Liver (tissue), 8 donors: ENCODE measurements at regions not wholly inside any gene's neighbourhood (a gene's known extent, or its start where the extent isn't known, plus 50 kb on each side); places are given as distances from the start of the nearest gene placed in this dataset.
A peak's percentile ranks its signal among the peaks of the same experiment; 100 is the strongest.

Experiments used
- DNase-seq: peaks from one replicate; pipeline ENCODE4 v3.0.0-alpha.2; 2017; ENCODE audit warnings: low spot score
- H3K27ac ChIP-seq, 2 donors: one replicate each; pipeline ENCODE4 v1.7.0; 2013; ENCODE audit warnings: inconsistent platforms in 2 of 2, low read length in 2 of 2, control low read depth in 1 of 2, low read depth in 1 of 2, mild to moderate bottlenecking in 1 of 2
- H3K27me3 ChIP-seq, 4 donors: one replicate each; pipeline versions ENCODE4 v1.6.1 to v1.7.0; 2013; ENCODE audit warnings: low read length in 3 of 4, inconsistent platforms in 1 of 4, mild to moderate bottlenecking in 1 of 4, moderate library complexity in 1 of 4; ENCODE audit not compliant: control insufficient read depth in 4 of 4, insufficient read depth in 4 of 4
- H3K36me3 ChIP-seq, 4 donors: one replicate each; pipeline versions ENCODE4 v1.6.1 to v1.7.0; 2013; ENCODE audit warnings: low read length in 3 of 4, mild to moderate bottlenecking in 3 of 4, low read depth in 1 of 4, moderate library complexity in 1 of 4; ENCODE audit not compliant: control insufficient read depth in 4 of 4, insufficient read depth in 3 of 4
- H3K4me1 ChIP-seq, 4 donors: one replicate each; pipeline versions ENCODE4 v1.6.1 to v1.7.0; 2013; ENCODE audit warnings: low read length in 3 of 4, mild to moderate bottlenecking in 3 of 4, moderate library complexity in 1 of 4; ENCODE audit not compliant: control insufficient read depth in 4 of 4, insufficient read depth in 4 of 4
- H3K4me3 ChIP-seq, 3 donors: one replicate each; pipeline versions ENCODE4 v1.6.1 to v1.7.0; 2013; ENCODE audit warnings: low read length in 3 of 3, control low read depth in 1 of 3, low read depth in 1 of 3, mild to moderate bottlenecking in 1 of 3
- H3K9ac ChIP-seq, 2 donors: one replicate each; pipeline ENCODE4 v1.7.0; 2013; ENCODE audit warnings: low read length in 2 of 2, mild to moderate bottlenecking in 2 of 2, moderate library complexity in 2 of 2, control low read depth in 1 of 2, low read depth in 1 of 2
- H3K9me3 ChIP-seq, 4 donors: one replicate each; pipeline versions ENCODE4 v1.6.1 to v1.7.0; 2013; ENCODE audit warnings: low read length in 3 of 4; ENCODE audit not compliant: control insufficient read depth in 4 of 4
- ATF3 ChIP-seq: IDR thresholded peaks from 2 replicates; pipeline ENCODE4 v1.6.1; 2016; ENCODE audit warnings: antibody characterized with exemption
- CTCF ChIP-seq: fragments of 150-350 bp; IDR thresholded peaks from 2 replicates; pipeline ENCODE4 v1.5.1; 2017; ENCODE audit warnings: improper control_type of control experiment, low read depth, low read length; ENCODE audit not compliant: missing input control
- EGR1 ChIP-seq, 2 donors: IDR thresholded peaks; 2 replicates each; pipeline ENCODE4 v1.6.1; 2016 to 2018; ENCODE audit warnings: antibody characterized with exemption in 2 of 2, low read depth in 2 of 2
- FOXA1 ChIP-seq: IDR thresholded peaks from 2 replicates; pipeline ENCODE4 v1.6.1; 2016; ENCODE audit warnings: antibody characterized with exemption
- FOXA2 ChIP-seq: IDR thresholded peaks from 2 replicates; pipeline ENCODE4 v1.6.1; 2016; ENCODE audit warnings: antibody characterized with exemption
- GABPA ChIP-seq, 2 donors: IDR thresholded peaks in 1 of 2; conservative IDR thresholded peaks in 1 of 2; 2 replicates each; pipeline ENCODE4 v1.6.1; 2016; ENCODE audit warnings: antibody characterized with exemption in 2 of 2, mild to moderate bottlenecking in 1 of 2, moderate library complexity in 1 of 2
- HNF4G ChIP-seq: IDR thresholded peaks from 2 replicates; pipeline ENCODE4 v1.6.1; 2016; ENCODE audit warnings: antibody characterized with exemption
- MAX ChIP-seq: IDR thresholded peaks from 2 replicates; pipeline ENCODE4 v1.6.1; 2016; ENCODE audit warnings: antibody characterized with exemption
- NR2F2 ChIP-seq: IDR thresholded peaks from 2 replicates; pipeline ENCODE4 v1.6.1; 2016; ENCODE audit warnings: antibody characterized with exemption
- RAD21 ChIP-seq, 2 donors: IDR thresholded peaks; 2 replicates each; pipeline ENCODE4 v1.6.1; 2016; ENCODE audit warnings: antibody characterized with exemption in 2 of 2, mild to moderate bottlenecking in 2 of 2
- REST ChIP-seq: IDR thresholded peaks from 2 replicates; pipeline ENCODE4 v1.6.1; 2016; ENCODE audit warnings: antibody characterized with exemption, mild to moderate bottlenecking
- RXRA ChIP-seq, 2 donors: IDR thresholded peaks; 2 replicates each; pipeline ENCODE4 v1.6.1; 2017 to 2018; ENCODE audit warnings: antibody characterized with exemption in 2 of 2, mild to moderate bottlenecking in 1 of 2
- SP1 ChIP-seq: IDR thresholded peaks from 2 replicates; pipeline ENCODE4 v1.6.1; 2018; ENCODE audit warnings: antibody characterized with exemption, mild to moderate bottlenecking
- TAF1 ChIP-seq: conservative IDR thresholded peaks from 2 replicates; pipeline ENCODE4 v1.6.1; 2016; ENCODE audit warnings: antibody characterized with exemption, mild to moderate bottlenecking
- YY1 ChIP-seq: IDR thresholded peaks from 2 replicates; pipeline ENCODE4 v1.6.1; 2016; ENCODE audit warnings: antibody characterized with exemption, mild to moderate bottlenecking
- ZBTB33 ChIP-seq: IDR thresholded peaks from 2 replicates; pipeline ENCODE4 v1.6.1; 2016; ENCODE audit warnings: antibody characterized with exemption
- WGBS: extraction: QIAGEN DNeasy Blood & Tissue Kit; methylation state at CpG from one replicate; pipeline ENCODE4 v1.1.7; 2013; 5-methylcytosine and 5-hydroxymethylcytosine counted together
- donor health status: healthy.
- donor health status: healthy.
- donor health status: healthy.
- donor health status: healthy.
- donor health status: healthy.

GRCh38 chr7:130899071-130899560 is 165.1 kb upstream of the KLF14 start:
- Histone ChIP-seq H3K27ac (peak overlapping the region; percentile 81 to 88), H3K9me3 (no peaks in the 10 kb centered on the region), H3K36me3 (peaks cover 0 to 10% (median 4%) of the 10 kb centered on the region in 4 donors), H3K9ac (peak overlapping the region in 1 of 2 donors; percentile 48), H3K4me1 (peaks cover 14 to 59% (median 45%) of the 10 kb centered on the region in 4 donors), H3K4me3 (no peak overlapping the region), H3K27me3 (no peaks in the 10 kb centered on the region)
- no peak for DNase-seq
- 78% methylated on average over 11 of the region's 11 CpGs for WGBS
- no peak for TF ChIP-seq YY1
- no peak for TF ChIP-seq EGR1 (IDR thresholded peaks at IDR 0.05; ENCODE audit: low read depth in 2 of 2)
- no peak for TF ChIP-seq REST
- no peak for TF ChIP-seq RAD21 (IDR thresholded peaks at IDR 0.05)
- no peak for TF ChIP-seq ZBTB33
- TF ChIP-seq TAF1, result no peak
- no peak for TF ChIP-seq SP1
- no peak for TF ChIP-seq FOXA2
- TF ChIP-seq ATF3, result no peak
- no peak for TF ChIP-seq RXRA (IDR thresholded peaks at IDR 0.05)
- TF ChIP-seq CTCF, result no peak
- no peak for TF ChIP-seq GABPA (IDR thresholded peaks at IDR 0.05 in 1 of 2, conservative IDR thresholded peaks at IDR 0.05 in 1 of 2)

- H3K9ac ChIP-seq, result peak overlapping the region in 1 of 2 donors; percentile 51
- WGBS, result 47% methylated on average over 15 of the region's 15 CpGs
- H3K9me3 ChIP-seq, result no peaks in the 10 kb centered on the region
- peak overlapping the region; percentile 81 to 88 for H3K27ac ChIP-seq
- peak; percentile 67 for DNase-seq
- H3K4me1 ChIP-seq, result peaks cover 13 to 58% (median 46%) of the 10 kb centered on the region in 4 donors
- H3K27me3 ChIP-seq, result no peaks in the 10 kb centered on the region
- H3K4me3 ChIP-seq, result no peak overlapping the region
- peaks cover 0 to 10% (median 4%) of the 10 kb centered on the region in 4 donors for H3K36me3 ChIP-seq
- peak; percentile 76 for TF ChIP-seq YY1
- TF ChIP-seq FOXA1, result peak; percentile 60
- TF ChIP-seq FOXA2, result peak; percentile 36
- peak; percentile 60 to 70 for TF ChIP-seq RAD21 (IDR thresholded peaks at IDR 0.05)
- peak; percentile 56 for TF ChIP-seq NR2F2
- TF ChIP-seq HNF4G, result peak; percentile 85
- peak; percentile 74 for TF ChIP-seq REST
- TF ChIP-seq MAX, result peak; percentile 94
- no peak for TF ChIP-seq CTCF
- TF ChIP-seq EGR1 (IDR thresholded peaks at IDR 0.05; ENCODE audit: low read depth in 2 of 2), result peak; percentile 56 to 90
Observed at GRCh38 chr7:130899638-130900401, 165.8 kb upstream of the KLF14 start.
